ENCODE measurements at regions not wholly inside any gene's neighbourhood (a gene's known extent, or its start where the extent isn't known, plus 50 kb on each side); places are given as distances from the start of the nearest gene placed in this dataset.

DNA sequence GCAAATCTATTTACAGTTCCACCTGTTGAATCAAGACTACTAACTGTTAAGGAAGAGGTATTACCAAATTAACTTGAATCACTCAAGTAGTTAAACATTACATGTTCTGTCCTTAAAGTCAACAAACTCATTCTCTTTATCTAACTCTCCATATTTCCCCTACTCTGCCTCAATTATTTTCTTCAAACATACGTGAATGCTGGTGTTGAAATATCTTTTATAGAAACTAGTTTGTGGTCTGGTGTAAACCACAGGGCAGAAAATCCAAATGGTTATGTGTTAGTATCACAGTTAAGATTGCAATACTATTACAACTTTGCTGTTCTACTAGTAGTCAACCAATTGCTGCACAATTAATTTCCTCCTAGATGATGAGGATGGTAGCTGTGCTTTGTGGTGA lies 603.5 kb downstream of the KCTD16 start:
- no peak for TF ChIP-seq POLR2A (IDR thresholded peaks at IDR 0.05; ENCODE audit: low read depth, low read length)
- TF ChIP-seq POLR2AphosphoS5 (IDR thresholded peaks at IDR 0.05; ENCODE audit: low read depth, low read length): no peak
- TF ChIP-seq TAF1 (IDR thresholded peaks at IDR 0.05; ENCODE audit: borderline replicate concordance, low read depth, low read length): no peak
